Peyer's patch (tissue), 4 donors: ENCODE measurements at regions not wholly inside any gene's neighbourhood (a gene's known extent, or its start where the extent isn't known, plus 50 kb on each side); places are given as distances from the start of the nearest gene placed in this dataset.
A peak's percentile ranks its signal among the peaks of the same experiment; 100 is the strongest.

Experiments
- DNase-seq, 3 donors: peaks; one replicate each; pipeline ENCODE4 v3.0.0-alpha.2; 2017 to 2019
- H3K27ac ChIP-seq, 4 donors: fragments of 200-600 bp; sonication (generic); one replicate each; pipeline ENCODE4 v1.5.1; 2016 to 2019
- H3K27me3 ChIP-seq, 2 donors: fragments of 200-600 bp; sonication (generic); one replicate each; pipeline ENCODE4 v1.5.1; 2019
- H3K36me3 ChIP-seq, 3 donors: fragments of 200-600 bp; sonication (generic); one replicate each; pipeline ENCODE4 v1.5.1; 2016 to 2019
- H3K4me1 ChIP-seq, 4 donors: fragments of 200-600 bp; sonication (generic); one replicate each; pipeline ENCODE4 v1.5.1; 2016 to 2019
- H3K4me3 ChIP-seq, 4 donors: fragments of 200-600 bp; sonication (generic); 1 replicate in 3 of 4; 2 replicates in 1 of 4; pipeline ENCODE4 v1.5.1; 2016 to 2019; ENCODE audit warnings: mild to moderate bottlenecking in 1 of 4
- H3K9me3 ChIP-seq, 4 donors: fragments of 200-600 bp; sonication (generic); one replicate each; pipeline ENCODE4 v1.5.1; 2016 to 2019; ENCODE audit warnings: mild to moderate bottlenecking in 1 of 4
- POLR2A ChIP-seq, 2 donors: fragments of 450-650 bp; IDR thresholded peaks; one replicate each; pipeline ENCODE4 v1.5.1; 2017; ENCODE audit warnings: antibody characterized with exemption in 2 of 2, mild to moderate bottlenecking in 2 of 2, moderate library complexity in 2 of 2
- TF ChIP-seq, protein P1 (sequence below), 6 experiments: fragments of 450-650 bp in 4 of 6; fragments of 200-600 bp in 2 of 6; sonication (generic) in 1 of 6; IDR thresholded peaks; one replicate each; pipeline ENCODE4 v1.5.1; 2017 to 2019; ENCODE audit warnings: antibody characterized with exemption in 6 of 6, mild to moderate bottlenecking in 3 of 6, moderate library complexity in 1 of 6

GRCh38 chr16:85513180-85513579 is 99.9 kb upstream of the GSE1 start:
- H3K27me3 ChIP-seq: no peaks in the 10 kb centered on the region
- TF ChIP-seq, protein P1, sequence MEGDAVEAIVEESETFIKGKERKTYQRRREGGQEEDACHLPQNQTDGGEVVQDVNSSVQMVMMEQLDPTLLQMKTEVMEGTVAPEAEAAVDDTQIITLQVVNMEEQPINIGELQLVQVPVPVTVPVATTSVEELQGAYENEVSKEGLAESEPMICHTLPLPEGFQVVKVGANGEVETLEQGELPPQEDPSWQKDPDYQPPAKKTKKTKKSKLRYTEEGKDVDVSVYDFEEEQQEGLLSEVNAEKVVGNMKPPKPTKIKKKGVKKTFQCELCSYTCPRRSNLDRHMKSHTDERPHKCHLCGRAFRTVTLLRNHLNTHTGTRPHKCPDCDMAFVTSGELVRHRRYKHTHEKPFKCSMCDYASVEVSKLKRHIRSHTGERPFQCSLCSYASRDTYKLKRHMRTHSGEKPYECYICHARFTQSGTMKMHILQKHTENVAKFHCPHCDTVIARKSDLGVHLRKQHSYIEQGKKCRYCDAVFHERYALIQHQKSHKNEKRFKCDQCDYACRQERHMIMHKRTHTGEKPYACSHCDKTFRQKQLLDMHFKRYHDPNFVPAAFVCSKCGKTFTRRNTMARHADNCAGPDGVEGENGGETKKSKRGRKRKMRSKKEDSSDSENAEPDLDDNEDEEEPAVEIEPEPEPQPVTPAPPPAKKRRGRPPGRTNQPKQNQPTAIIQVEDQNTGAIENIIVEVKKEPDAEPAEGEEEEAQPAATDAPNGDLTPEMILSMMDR (IDR thresholded peaks at IDR 0.05): no peak
- TF ChIP-seq POLR2A (IDR thresholded peaks at IDR 0.05): no peak
- H3K9me3 ChIP-seq: no peaks in the 10 kb centered on the region
- H3K4me1 ChIP-seq: peaks cover 0 to 22% (median 4%) of the 10 kb centered on the region in 4 donors
- H3K27ac ChIP-seq: no peak overlapping the region
- DNase-seq: no peak
- no peak overlapping the region for H3K4me3 ChIP-seq
- H3K36me3 ChIP-seq: no peaks in the 10 kb centered on the region

GRCh38 chr16:85513649-85514048 is 99.5 kb upstream of the GSE1 start:
- DNase-seq: no peak
- H3K27me3 ChIP-seq: no peaks in the 10 kb centered on the region
- H3K27ac ChIP-seq: no peak overlapping the region
- no peaks in the 10 kb centered on the region for H3K9me3 ChIP-seq
- H3K4me1 ChIP-seq: peaks cover 0 to 22% (median 4%) of the 10 kb centered on the region in 4 donors
- no peaks in the 10 kb centered on the region for H3K36me3 ChIP-seq
- H3K4me3 ChIP-seq: no peak overlapping the region
- TF ChIP-seq, protein P1 (IDR thresholded peaks at IDR 0.05): no peak
- no peak for TF ChIP-seq POLR2A (IDR thresholded peaks at IDR 0.05)

GRCh38 chr16:85514295-85514597 is 98.9 kb upstream of the GSE1 start:
- Histone ChIP-seq H3K27ac (peak overlapping the region in 3 of 4 donors; percentile 34 to 52 (median 46)), H3K27me3 (no peaks in the 10 kb centered on the region), H3K9me3 (no peaks in the 10 kb centered on the region), H3K36me3 (no peaks in the 10 kb centered on the region), H3K4me3 (no peak overlapping the region), H3K4me1 (peaks cover 0 to 22% (median 4%) of the 10 kb centered on the region in 4 donors)
- peak in 1 of 3 donors; percentile 59 for DNase-seq
- TF ChIP-seq, protein P1 (IDR thresholded peaks at IDR 0.05): no peak
- no peak for TF ChIP-seq POLR2A (IDR thresholded peaks at IDR 0.05)

GRCh38 chr16:85514598-85515318 is 98.4 kb upstream of the GSE1 start:
- no peak overlapping the region for H3K4me3 ChIP-seq
- peaks cover 0 to 22% (median 4%) of the 10 kb centered on the region in 4 donors for H3K4me1 ChIP-seq
- no peaks in the 10 kb centered on the region for H3K36me3 ChIP-seq
- no peaks in the 10 kb centered on the region for H3K9me3 ChIP-seq
- peak in 1 of 3 donors; percentile 69 for DNase-seq
- no peaks in the 10 kb centered on the region for H3K27me3 ChIP-seq
- H3K27ac ChIP-seq: peak overlapping the region; percentile 34 to 52 (median 48)
- TF ChIP-seq, protein P1 (IDR thresholded peaks at IDR 0.05): no peak
- TF ChIP-seq POLR2A (IDR thresholded peaks at IDR 0.05): no peak

DNA sequence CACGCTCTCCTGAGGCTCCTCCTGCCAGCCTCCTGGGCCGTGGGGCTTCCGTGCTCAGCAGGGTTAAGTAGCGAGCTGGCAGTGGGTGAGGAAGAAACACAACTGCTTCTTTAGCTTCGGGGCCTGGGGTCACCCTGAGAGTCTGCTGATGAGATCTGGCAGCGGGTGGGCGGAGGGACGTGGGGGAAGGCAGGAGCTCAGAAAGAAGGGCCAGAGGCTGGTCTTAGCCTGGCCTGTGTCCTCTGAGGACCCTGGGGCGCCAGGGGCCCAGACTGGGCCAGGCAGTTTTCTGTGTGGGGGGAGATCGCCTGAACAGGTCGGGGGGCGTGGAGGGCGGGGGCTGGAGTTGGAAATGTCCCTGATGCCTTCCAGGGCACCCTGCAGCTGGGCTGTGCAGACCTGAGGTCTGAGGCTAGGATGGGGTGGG is 97.8 kb upstream of the GSE1 start:
- Histone ChIP-seq H3K9me3 (no peaks in the 10 kb centered on the region), H3K4me3 (no peak overlapping the region), H3K36me3 (no peaks in the 10 kb centered on the region), H3K4me1 (peaks cover 0 to 22% (median 4%) of the 10 kb centered on the region in 4 donors), H3K27me3 (no peaks in the 10 kb centered on the region), H3K27ac (peak overlapping the region in 2 of 4 donors; percentile 34 to 49)
- TF ChIP-seq POLR2A (IDR thresholded peaks at IDR 0.05): no peak
- TF ChIP-seq, protein P1 (IDR thresholded peaks at IDR 0.05): no peak
- DNase-seq: no peak
